NCI-H526 treated with DMSO at 0.1 percent for 48 hours (cell line): ENCODE measurements at regions not wholly inside any gene's neighbourhood (a gene's known extent, or its start where the extent isn't known, plus 50 kb on each side); places are given as distances from the start of the nearest gene placed in this dataset.
"Not testable (repeated sequence)": the region's sequence is repeated elsewhere in the genome, so short reads cannot be mapped to it uniquely, and the experiment has no call there.

Source experiments
- DNase-seq: peaks from one replicate; lab custom pipeline; 2025; lab: John Stamatoyannopoulos, UW

DNA sequence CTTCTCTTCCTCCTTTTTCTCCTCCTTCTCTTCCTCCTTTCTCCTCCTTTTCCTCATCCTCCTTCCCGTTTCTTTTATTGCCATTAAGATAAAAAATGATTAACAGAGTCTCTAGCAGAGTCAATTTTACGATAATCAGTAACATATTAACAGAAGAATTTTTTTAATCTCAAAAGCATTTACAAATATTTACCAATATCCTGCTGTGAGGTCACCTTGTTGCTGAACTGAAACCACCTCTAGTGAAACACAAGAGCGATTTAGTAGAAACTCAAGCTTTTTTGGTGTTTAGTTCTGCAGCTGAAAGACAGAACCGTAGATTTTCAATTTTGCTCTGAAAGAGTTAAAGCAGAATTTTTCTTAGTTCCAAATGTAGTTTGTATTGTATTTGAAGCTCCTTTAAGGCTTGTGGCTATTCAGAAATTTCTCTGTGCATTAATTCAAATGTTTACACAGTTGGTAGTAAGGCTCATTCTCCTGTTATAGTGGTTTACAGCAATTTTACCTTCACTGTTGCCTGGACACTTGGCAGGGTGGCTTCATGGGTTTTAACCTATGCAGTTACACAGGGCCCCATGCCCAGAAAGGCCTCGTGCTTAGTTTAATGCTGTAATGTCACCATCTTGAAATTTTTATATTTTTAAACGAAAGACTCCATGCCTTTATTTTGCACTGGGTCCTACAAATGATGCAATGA lies 1106.6 kb upstream of the FAM98A start:
- DNase-seq, result no peak

DNA sequence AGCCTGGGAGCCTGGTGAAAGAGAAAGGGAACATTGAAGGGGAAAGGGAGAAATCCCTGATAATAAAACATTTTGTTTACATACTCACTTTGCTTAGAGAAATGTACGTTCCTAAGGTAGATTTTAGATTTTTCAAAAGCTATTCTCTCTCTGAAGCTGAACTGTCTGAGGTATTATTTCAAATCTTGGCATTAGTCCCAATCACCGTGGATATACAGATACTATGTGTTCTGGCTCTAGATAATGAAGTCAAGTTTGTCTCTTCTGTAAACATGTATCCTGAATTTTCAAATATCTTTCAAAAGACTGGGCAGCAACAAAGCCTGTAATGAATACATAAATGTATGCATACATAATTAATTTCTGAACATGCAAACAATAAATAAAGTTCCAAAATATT lies 1104.2 kb upstream of the FAM98A start:
- DNase-seq, result no peak

DNA sequence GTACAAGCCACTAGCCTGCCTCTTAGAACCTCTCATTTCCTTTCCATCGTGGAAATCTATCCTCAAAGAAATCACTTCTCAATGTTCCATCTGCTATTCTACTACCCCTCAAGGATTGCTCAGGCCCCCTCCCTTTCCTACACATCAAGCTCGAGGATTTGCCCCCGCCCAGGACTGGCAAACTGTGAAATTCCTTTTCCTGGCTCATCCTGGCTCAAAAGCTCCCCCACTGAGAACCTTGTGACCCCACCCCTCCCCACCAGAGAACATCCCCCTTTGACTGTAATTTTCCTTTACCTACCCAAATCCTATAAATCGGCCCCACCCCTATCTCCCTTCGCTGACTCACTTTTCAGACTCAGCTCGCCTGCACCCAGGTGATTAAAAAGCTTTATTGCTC lies 1103.3 kb upstream of the FAM98A start:
- not testable (repeated sequence) for DNase-seq

DNA sequence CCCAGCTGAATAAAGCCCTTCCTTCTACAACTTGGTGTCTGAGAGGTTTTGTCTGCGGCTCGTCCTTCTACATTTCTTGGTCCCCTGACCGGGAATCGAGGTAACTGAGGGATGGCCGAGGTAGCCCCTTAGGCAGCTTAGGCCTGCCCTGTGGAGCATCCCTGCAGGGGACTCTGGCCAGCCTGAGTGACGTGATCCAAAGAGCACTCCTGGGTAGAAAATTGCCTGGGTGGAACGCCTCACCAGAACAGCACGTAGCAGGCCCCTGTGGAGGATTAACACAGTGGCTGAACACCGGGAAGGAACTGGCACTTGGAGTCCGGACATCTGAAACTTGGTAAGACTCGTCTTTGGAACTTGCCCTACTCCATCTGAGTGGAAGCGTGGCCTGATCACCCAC lies 1078.5 kb upstream of the FAM98A start:
- not testable (repeated sequence) for DNase-seq

DNA sequence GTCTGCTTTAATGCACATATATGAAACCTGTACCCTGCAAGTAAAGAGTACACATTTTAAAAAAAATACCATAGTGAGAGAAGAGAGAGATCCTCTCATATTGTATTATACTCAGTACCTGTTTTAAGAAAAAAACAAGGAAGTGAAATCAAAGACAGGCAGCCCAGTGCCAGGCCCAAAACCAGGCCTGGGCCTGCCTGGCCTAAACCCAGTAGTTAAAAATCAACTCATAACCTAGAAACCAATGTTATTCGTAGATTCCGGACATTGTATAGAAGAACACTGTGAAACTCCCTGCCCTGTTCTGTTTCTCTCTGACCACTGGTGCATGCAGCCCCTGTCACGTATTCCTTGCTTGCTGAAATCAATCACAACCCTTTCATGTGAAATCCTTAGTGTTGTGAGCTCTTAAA lies 1078.0 kb upstream of the FAM98A start:
- DNase-seq, result not testable (repeated sequence)

DNA sequence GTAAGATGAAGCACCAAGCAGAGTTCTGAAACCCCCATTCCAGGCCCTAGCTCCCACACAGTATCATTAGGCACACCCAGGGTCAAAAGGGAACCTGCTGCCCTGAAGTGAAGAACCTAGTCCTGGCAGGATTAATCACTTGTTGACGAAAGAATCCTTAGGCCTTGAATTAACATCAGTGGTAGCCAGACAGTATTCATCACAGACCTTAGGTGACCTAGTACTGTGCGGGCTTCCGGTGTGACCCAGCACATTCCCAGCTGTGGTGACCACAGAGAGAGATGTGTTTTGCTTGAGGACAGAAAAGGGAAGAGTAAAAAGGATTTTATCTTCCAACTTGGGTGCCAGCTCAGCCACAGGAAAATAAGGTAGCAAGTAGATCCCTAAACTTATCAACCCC lies 1071.4 kb upstream of the FAM98A start:
- no peak for DNase-seq

DNA sequence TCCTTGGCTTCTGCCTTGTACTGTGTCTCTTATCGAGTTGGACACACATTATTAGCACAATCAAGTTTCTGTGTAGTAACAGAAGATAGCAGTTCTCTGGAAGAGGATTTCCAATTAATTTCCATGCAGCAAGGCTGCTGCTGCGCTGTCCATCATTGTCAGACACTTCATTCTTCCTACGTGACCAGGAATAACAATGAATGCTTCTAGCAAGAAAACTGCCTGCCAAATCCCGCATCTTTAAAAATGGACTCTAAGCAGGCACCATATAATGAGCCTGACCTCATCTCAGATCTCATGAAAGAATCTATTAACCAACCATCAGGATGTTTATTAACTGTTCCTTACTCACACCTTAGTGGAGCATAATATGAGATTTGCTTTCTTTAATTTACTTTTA lies 1067.7 kb upstream of the FAM98A start:
- no peak for DNase-seq

DNA sequence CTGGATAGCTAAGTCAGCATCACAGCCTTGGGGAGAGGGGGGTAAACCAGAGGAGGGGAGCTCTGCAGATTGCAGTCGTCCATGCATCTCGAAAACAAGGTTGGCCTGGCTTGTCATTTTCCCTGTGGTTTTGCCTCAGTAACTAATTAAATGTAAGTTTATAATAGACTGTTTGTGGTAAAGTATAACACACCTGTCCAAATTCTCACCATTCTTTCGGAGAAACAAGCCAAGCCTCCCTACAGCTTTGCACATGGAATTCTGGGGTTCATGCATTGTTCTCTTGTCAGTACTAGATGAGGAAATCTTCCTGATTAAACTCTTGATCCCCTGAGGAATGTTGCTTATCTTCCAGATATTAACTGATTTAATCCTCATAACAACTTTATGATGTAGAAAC lies 1065.2 kb upstream of the FAM98A start:
- DNase-seq, result no peak

DNA sequence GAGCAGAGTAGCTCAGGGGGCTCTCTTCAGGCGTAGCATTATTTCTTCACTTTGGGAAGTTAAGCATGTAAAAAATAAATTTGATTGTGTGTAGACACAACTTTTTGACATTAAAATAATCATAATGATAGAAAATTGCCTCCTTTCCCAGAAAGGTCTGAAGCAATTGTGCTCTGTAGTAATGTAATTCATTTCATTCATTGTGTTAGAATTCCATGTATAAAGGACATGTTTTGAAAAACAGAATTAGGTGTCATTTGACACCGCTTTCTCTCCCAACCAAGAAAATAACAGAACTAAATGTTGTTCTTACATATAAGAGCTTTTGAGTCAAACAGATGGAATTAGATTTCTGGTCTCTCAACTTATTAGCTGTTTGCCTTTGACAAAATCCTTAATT lies 1064.2 kb upstream of the FAM98A start:
- no peak for DNase-seq

DNA sequence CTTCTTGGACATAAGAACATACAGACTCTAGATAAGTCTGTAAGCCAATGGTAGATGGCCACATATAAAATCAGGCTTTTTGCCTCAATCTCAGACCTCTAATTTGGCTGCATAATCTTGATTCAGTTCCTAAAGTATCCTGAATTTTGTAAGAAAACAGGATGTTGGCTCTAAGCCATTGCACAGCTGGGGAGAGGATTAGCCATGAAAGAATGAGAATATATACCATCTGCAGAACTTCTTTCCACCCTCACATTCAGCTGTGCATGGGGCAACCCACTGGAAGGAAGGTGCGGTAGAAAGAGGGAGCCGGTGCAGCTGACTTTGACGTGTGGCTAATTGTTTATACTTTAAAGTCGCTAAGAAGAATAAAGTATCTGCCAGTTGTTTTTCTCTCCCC lies 1061.6 kb upstream of the FAM98A start:
- DNase-seq, result no peak

DNA sequence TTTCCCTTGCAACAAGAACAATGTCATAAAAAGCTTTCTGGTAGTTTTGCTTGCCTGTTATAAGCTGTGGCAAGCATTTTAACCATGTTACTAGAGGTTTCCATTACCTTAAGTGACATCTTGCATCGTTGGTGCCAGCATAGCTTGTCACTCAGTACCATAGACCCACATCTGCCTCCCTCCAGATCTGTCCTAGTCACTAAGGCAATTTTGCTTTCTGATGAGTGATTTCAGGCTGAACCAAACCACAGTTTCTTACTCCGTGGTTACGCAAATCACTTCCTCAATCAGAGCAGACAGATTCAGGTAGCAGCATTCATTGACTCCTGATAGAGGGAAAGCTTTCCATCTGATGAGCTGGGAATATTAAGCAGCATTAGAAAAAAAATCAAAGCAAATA lies 1057.5 kb upstream of the FAM98A start:
- DNase-seq, result no peak

DNA sequence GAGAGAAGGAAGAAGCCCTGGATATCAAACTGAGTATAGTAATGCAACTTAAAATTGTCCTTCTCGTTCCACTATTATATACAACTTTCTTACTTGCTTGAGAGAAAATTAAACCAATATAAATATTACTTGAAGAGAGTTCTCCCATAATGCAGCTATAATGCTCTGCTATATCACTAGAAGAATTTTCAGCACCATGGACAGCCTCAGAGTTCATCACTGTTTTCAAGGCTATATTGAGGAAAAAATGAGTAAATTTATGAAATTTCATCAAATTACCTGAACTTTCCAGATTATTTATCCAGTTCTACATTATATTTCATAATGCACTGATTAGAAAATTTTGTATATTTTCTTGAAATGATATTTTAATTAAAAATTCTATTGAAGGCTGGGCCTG lies 1053.5 kb upstream of the FAM98A start:
- DNase-seq, result no peak

DNA sequence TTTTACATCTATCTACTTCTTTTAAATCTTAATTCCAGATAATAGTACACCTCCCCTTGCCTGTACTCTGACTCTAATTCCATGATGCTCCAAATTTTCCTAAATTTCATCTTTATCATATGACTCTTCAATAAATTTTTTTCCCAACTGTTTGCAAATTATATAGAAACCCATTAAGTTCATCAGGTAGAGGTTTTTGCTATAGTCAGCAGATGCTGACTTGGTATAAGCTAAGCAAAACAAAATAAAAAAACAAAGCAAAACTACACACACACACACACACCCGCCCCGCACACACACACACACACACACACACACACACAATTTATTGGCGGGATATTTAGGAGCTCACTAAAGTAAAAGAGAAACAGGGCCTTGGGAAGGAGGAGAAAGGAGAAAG lies 1047.8 kb upstream of the FAM98A start:
- no peak for DNase-seq

DNA sequence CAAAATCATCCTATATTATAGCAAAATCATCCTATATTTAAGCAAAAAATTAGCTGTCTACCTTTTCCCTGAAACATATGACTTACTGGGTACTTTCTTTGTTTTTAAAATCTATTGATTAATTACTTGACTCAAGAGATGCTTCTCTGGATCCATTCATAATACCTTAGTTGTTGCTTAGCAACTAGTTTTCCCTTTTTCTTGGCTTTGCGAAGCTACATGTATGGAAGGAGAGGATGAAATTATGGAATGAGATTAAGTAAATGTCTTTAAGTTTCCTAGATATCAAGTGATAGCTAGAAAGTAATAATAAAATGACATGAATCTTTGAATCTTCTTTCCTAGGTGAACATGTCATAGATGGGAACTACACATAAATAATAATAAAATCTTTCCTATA lies 1033.2 kb upstream of the FAM98A start:
- DNase-seq, result no peak

DNA sequence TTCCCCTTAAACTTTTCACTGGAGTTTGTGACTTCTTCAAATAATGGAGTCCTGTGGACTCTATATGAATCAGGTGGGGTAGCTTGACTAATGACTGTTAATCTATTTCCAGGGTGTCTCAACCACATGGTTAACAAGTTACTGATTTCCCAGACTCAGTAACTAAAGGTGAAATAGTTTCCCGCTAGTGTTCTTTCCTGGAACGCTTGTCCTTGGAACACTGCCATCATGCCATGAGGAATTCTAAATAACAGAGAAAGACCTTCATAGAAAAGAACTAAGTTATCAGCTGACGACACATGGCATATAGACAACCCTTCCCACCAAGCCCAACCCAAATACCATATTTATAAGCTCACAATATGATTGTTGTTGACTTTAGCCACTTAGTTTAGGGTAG lies 1027.9 kb upstream of the FAM98A start:
- DNase-seq, result no peak

DNA sequence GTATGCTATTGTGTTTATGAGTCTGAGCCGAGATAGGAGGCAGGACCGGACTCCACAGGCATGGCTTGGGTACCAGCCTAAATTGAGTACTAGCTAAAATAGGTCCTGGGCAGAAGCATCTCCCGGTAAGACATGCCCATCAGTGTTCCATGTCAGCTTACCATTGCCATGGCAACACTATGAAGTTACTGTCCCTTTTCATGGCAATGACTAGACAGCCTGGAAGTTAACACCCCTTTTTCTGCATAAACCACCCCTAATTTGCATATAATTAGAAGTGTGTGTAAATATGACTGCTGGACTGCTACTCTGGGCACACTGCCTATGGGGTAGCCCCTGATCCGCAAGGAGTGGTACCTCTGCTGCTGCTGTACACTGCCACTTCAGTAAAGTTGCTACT lies 1005.1 kb upstream of the FAM98A start:
- DNase-seq, result no peak

DNA sequence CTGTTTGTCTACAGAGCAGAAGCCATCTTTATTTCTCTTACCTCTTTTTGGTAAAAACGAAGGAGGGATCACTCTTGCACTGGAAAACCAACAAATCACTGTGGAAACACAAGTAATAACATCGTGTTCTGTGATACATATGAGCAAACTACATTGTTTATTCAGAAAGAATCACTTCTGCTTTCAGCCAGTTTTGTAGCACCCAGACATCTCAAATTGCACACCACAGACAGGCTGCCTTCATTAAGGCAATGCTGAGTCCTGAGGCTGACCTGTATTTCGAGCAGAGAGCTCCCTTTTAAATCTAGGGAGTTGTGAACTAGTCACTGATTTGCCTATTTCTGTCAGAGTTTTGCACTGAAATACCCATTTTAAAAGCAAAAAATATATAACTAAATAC lies 1003.2 kb upstream of the FAM98A start:
- DNase-seq, result no peak

DNA sequence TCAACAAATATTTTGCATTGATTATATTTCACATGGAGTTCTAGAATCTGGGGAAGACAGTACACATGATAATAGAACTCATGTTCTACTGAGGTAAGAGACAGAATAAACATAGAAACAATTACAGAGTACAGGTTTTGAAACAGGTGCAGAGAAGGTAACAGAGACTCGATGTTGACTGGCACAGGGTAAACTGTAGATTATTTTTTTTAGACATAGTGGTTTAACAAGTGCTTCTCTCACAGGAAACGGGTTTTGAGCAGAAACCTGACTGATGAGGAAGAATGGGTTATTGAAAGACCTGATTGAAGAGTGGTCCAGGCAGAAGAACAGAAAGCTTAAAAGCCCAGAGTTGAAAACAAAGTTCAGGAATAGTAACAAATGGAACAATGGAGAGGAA lies 1002.5 kb upstream of the FAM98A start:
- no peak for DNase-seq

DNA sequence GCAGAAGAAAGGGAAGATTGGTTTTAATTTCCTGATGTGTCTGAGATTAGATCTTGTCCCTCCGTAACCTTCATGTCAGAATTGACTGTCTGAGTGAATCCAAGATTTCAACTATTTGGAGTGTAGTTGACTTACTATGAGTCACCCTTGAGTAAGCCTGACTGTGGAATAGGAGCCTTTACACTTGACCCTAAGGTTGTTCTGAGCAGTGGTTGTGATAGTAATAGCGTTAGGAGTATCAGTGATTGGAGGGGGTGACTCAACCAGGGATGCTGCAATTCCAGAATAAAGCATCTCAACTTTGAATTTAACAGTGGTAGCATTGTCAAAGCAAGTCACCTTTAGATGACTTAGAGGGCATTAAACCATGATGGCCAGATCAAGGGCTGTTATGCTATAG lies 979.5 kb upstream of the FAM98A start:
- DNase-seq, result no peak

DNA sequence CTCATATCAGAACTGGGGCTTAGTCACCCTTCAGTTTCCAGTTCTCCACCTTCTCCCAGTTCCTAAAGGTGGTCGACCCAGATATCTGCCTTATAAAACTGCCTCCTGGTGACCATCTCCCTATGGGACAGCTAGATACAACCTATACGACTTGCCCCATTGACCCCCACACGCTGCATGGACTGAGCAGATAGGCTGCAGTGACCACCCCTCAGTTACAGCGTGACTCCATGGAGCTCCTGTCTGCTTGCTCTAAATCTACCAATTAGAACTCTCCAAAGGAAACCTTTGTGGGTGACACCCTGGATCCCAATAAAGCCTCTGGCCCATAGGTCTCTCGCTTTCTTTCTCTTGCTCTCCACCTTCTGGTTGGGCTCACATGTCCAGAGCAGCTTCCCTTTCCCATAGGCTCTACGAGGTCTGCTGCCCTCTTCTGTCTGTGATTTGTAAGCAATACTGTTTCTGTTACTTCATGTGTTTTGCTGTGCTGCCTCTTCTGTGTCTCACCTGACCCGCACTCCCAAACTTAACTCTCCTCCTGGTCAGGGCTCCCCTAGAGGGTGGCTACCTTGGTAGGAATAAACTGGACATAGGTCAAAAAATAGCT lies 971.3 kb upstream of the FAM98A start:
- no peak for DNase-seq

DNA sequence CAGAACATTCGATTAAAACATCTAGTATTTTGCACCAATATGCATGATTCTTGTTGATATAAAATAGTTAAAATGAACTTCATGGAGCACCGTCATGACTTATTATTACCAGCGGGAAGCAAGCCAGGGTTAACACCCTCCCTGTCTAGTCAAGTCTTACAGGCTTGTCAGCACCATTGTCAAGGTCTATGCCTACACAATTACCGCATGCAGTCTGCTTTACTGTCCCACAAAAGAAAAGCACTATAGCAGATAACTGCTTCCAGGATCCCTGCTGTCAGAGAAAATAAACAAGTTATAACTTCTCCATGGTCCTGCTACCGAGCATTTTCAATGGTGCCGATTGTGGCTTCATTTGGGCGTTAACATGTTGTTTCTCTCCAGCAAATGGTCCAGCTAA lies 968.0 kb upstream of the FAM98A start:
- DNase-seq, result no peak

DNA sequence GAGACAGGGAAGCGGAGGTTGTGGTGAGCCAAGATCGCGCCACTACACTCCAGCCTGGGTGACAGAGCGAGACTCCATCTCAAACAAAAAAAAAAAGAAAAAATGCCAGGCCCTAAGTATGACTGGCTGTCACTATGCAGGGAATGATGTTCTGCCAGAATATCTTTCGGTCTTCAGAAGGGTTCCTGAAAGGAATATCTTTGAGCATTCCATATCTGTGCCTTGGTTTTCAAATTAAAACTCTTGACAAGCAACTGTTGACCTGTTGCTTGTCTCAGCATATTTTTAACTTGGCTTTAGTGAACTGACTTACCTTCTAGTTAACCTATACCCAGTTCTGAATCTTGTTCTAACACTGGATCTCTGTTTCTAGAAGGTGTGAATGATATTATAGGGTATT lies 953.2 kb upstream of the FAM98A start:
- no peak for DNase-seq

DNA sequence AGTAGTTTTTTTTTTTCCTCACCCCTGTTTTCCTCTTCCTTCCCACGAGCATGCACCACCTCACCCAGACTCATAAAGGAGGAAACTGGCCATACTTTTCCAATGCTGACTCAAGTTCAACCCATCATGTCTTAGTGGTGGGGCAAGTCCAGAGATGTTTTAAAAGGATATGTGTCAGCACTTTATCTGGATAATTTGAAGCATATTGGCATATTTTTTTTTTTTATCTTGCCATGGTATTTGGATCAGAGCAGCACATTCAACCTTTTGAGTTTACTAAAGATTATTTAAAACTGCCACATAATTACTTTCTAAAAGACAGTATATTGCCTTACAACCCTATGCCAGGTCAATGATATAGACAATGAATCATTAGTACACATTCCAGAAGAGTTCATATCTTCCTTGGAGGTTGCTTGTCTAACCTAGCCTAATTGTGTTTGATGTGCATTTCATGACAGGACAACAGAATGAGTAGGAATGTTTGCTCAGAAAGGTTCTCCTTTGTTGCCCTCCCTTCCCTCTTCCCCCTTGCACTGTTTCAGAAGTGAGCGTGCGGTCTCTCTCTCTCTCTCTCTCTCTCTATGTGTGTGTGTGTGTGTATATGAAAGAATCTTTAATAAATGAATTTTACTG lies 950.7 kb upstream of the FAM98A start:
- DNase-seq, result no peak

DNA sequence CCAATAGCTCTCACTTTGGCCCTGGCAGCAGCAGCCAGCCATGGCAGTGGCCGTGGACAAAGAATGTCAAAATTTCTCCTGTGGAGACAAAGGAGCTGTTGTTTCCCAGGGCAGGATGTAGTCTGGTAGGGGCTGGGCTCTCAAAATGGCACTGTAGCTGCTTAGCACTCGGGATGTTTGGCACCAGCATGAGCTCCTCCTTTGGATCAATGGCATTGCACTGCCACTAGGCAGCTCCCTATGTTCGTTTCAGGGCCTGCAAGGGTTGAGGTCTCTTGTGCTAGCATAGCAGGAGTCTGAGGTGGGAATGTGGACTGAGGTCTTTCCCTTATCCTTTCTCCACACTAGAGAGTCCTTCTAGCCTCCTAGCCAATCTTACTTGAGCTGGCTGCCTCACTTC lies 948.8 kb upstream of the FAM98A start:
- DNase-seq, result no peak
